Stimulated activated CD8-positive, alpha-beta memory T cell treated with anti-CD3 and anti-CD28 coated beads, Interleukin-12 subunit alpha, Interleukin-12 subunit beta, amount 100 ng/mL, for 24 hours (primary cell): ENCODE measurements at regions not wholly inside any gene's neighbourhood (a gene's known extent, or its start where the extent isn't known, plus 50 kb on each side); places are given as distances from the start of the nearest gene placed in this dataset.
"Not testable (repeated sequence)": the region's sequence is repeated elsewhere in the genome, so short reads cannot be mapped to it uniquely, and the experiment has no call there.

Experiments
- DNase-seq: peaks from one replicate; pipeline ENCODE4 v3.0.0-alpha.2; 2020; ENCODE audit errors: extremely low read depth

DNA sequence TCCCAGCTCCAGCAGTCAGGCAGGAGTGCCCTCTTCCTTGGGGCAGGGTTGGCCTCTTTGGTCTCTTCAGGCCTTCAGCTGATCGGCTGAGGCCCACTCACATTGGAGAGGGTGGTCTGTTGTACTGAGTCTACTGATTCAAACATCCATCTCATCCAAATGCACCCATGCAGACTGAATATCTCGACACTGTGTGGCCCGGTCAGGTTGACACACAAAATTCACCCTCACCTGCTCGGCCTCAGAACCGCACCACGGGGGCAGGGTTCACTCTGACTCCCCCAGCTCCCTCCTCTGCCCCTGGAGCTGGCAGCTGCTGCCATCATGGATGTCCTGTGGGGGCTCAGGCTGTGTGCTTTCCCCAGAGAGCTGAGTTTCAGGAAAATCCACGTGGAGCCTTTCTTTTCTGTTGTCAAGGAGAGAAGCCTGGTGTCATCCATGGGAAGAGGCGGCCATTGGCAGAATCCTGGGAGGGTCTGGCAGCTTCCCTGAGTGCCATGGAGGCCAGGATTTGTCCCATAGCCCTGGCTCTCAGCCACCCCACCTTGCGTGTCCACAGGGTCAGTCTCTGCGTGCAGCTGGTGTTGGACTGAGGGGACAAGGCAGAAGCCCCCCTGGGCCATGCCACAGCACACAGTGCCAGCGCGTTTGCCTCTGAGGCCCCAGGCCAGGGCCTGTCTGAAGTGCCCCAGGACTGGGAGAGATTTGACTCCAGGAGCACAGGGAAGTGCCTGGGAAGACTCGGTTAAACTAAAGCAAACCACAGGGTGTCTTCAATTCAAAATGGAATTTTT is 114.1 kb downstream of the ERMARD start:
- no peak for DNase-seq

GRCh38 chr6:169864148-169865020 is 113.0 kb downstream of the ERMARD start:
- no peak for DNase-seq

DNA sequence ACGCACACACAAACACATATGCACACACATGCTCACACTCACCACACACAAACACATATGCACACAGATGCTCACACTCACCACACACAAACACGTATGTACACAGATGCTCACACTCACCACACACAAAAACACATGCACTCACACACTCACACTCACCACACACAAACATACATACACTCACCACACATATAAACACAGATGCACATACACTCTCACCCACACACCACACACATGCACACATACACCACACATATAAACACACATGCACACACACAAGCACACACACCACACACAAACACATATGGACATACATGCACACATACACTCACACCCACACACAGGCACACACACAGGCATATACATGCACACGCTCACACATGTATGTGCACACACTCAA is 112.3 kb downstream of the ERMARD start:
- DNase-seq = no peak

DNA sequence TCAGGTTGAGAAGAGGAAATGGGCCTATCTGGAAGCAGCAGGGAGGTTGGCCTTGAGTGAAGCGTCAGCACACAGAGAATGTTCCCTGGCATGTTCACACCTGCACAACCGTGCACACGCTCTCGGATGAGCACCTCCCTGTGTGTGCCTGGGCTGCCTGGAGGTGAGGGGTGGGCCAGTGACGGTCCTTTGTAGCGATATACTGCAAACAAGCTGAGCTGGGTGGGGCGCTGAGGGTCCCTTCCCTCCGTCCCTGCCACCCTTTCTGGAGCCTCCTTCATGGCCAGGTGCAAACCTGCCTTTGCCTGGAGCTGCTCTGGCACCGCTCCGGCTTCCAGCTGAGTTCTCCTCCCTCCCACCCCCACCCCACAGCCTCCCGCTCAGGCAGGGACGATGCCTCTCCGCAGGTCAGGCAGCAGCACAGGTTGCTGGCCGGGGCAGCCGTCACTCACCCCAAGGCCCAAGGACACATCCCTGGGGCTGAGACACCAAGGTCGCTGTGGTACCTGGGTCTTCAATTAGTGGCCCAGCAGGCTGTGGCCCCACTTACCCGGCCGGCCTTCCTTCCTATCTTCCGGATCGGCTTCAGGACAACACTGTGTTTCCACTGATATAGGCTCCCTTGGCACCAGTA is 111.6 kb downstream of the ERMARD start:
- DNase-seq = no peak

- no peak for DNase-seq
Observed at GRCh38 chr6:169862043-169862891, 110.8 kb downstream of the ERMARD start.

DNA sequence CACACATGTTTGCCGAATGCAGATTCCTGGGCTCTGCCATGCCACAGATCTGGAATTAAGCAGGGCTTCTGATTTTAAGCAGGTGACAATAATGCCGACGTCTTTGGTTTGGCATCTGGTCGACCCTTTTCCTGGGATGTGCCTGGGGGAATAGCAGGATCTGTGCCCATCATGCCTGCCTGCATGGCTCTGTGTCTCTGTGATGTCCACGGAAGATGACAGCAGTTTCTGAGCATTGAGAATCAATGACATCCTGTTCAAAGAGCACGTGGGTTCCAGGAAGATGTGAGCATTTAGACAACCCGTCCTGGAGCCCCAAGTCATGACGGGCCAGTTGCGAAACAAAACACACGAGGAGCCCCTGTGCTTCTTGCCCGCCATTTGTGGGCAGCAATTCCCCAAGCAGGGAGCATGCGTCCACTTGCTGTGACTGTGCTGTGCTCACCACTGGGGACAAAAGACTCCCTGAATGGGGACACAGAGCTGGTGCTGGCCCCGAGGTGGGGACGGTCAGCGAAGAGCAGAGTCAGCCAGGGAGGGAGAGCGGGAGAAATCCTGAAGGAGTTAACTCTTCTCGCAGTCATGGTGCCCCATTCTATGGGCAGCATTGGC is 110.1 kb downstream of the ERMARD start:
- DNase-seq = no peak

GRCh38 chr6:169859978-169860703 is 108.7 kb downstream of the ERMARD start:
- no peak for DNase-seq

DNA sequence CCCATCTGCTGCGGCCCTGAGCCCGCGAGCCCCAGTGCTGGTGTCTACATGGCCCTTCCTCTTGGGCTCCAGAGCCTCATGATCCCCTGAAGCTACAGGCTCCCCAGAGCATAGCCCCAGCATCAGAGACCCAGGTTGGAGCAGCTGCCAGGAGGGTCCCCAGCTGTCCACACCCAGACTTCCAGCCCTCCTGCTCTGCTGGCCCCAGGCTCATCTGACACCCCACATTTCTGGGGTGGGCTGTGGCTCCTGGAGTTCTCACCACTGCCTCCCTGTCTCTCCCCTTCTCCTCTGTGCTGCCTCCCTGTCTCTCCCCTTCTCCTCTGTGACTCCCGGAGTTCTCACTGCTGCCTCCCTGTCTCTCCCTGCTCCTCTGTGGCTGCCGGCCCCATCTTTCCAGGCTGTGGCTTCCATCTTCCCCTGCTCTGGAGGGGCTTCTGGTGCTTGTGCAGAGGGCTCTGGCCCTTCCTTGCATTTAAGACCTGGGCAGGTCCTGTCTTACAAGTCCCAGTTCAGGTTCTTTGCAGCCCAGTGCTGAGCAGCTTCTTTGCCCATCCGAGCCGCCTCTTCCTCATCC is 108.1 kb downstream of the ERMARD start:
- DNase-seq = no peak

- no peak for DNase-seq
Observed at GRCh38 chr6:169858935-169859351, 107.5 kb downstream of the ERMARD start.

- no peak for DNase-seq
Observed at GRCh38 chr6:169858293-169858934, 107.0 kb downstream of the ERMARD start.

- DNase-seq = no peak
Observed at GRCh38 chr6:169857343-169858292, 106.2 kb downstream of the ERMARD start.

GRCh38 chr6:169856442-169857342 is 105.3 kb downstream of the ERMARD start:
- not testable (repeated sequence) for DNase-seq

DNA sequence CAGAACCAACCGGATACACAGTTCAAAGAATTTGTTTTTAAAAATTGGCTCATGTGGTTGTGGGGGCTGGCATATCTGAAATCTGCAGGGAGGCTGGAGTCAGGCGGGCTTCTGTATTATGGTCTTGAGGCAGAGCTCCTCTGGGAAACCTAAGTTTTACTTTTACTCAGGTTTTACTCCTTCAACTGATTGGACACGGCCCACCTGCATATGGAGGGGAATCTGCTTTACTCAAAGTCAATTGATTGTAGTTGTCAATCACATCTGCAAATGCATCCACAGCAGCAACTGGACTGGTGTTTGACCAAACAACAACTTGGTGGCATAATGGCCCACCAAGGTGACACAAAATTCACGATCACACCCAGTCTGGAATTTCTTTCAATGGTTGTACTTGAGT is 103.4 kb downstream of the ERMARD start:
- no peak for DNase-seq

- DNase-seq = no peak
Observed at GRCh38 chr6:169854083-169854725, 102.8 kb downstream of the ERMARD start.

DNA sequence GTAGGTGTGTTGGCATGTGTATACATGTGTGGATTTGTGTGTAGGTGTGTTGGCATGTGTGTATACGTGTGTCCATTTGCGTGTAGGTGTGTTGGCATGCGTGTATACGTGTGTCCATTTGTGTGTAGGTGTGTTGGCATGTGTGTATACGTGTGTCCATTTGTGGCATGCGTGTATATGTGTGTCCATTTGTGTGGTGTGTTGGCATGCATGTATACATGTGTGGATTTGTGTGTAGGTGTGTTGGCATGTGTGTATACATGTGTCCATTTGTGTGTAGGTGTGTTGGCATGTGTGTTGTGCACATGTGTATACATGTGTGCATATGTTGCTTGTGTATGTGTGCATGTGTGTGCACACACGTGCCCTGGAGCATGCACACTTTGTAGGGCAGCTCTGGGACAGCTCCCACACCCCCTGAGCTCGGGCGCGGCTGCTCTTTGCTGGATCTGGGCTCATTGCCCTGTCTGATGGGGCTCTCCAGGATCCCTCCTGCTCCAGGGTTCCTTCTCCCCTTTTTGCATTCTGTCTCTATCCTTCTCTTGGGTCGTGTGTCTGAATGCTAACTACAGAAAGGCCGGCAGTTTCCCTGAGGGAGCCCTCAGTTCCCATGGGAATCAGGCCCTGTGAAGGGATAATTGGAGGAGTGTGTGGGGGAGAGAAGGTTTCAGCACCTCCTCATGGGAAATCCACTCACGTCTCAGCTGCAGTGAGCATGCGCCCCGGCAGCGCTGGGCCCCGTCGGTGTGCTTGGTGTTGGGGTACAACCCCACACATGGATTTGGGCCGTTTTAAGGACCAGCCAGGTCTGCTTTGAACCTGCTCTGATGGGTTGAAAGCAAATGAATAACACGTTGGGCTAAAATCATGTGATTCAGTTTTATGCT is 102.0 kb downstream of the ERMARD start:
- DNase-seq = no peak
